HEK293 (cell line): ENCODE measurements at regions not wholly inside any gene's neighbourhood (a gene's known extent, or its start where the extent isn't known, plus 50 kb on each side); places are given as distances from the start of the nearest gene placed in this dataset.

Source experiments
- CTCF ChIA-PET: fragments of 350-600 bp; formaldehyde crosslinking; extraction: SDS; loops from one replicate; lab custom pipeline; 2021; ENCODE audit warnings: antibody characterized with exemption; lab: Yijun Ruan, JAX
- POLR2A ChIA-PET: fragments of 300-600 bp; formaldehyde crosslinking; extraction: SDS; loops from one replicate; lab custom pipeline; 2020; ENCODE audit warnings: antibody characterized with exemption, inconsistent platforms; lab: Yijun Ruan, JAX
- H3K27ac ChIP-seq: fragments of 200-500 bp; sonication (Bioruptor generic); 2 replicates; pipeline ENCODE4 v1.5.1; 2014; ENCODE audit warnings: low read depth, low read length, control low read depth, inconsistent platforms; ENCODE audit errors: extremely low read depth
- H3K36me3 ChIP-seq, 2 experiments: fragments of 200-500 bp in 1 of 2; sonication (Bioruptor generic) in 1 of 2; 1 replicate in 1 of 2; 2 replicates in 1 of 2; pipeline ENCODE4 v1.5.1; 2014 to 2017; ENCODE audit warnings: inconsistent platforms in 2 of 2, low read length in 2 of 2; ENCODE audit not compliant: control insufficient read depth in 2 of 2, insufficient read depth in 1 of 2
- H3K4me1 ChIP-seq: fragments of 200-500 bp; sonication (Bioruptor generic); 2 replicates; pipeline ENCODE4 v1.5.1; 2014; ENCODE audit warnings: mild to moderate bottlenecking, low read length, inconsistent platforms; ENCODE audit not compliant: control insufficient read depth, insufficient read depth
- H3K4me3 ChIP-seq: 2 replicates; pipeline ENCODE4 v1.5.1; 2011; ENCODE audit warnings: low read depth, mild to moderate bottlenecking, control low read depth, low read length, moderate library complexity
- H3K9me3 ChIP-seq: fragments of 200-500 bp; sonication (Bioruptor generic); 2 replicates; pipeline ENCODE4 v1.5.1; 2014; ENCODE audit warnings: low read depth, low read length, inconsistent platforms; ENCODE audit not compliant: control insufficient read depth, insufficient read depth
- KLF16 ChIP-seq: fragments of 450-650 bp; formaldehyde crosslinking; IDR thresholded peaks from 2 replicates; pipeline ENCODE4 v1.5.1; 2017; ENCODE audit warnings: missing biosample characterization, missing genetic modification characterization
- SP3 ChIP-seq: fragments of 450-650 bp; formaldehyde crosslinking; IDR thresholded peaks from 2 replicates; pipeline ENCODE4 v1.5.1; 2016; ENCODE audit warnings: missing biosample characterization, missing genetic modification characterization
- SP7 ChIP-seq: fragments of 450-650 bp; formaldehyde crosslinking; IDR thresholded peaks from 2 replicates; pipeline ENCODE4 v1.5.1; 2016; ENCODE audit warnings: missing biosample characterization, missing genetic modification characterization
- ZBTB8A ChIP-seq: fragments of 450-650 bp; formaldehyde crosslinking; IDR thresholded peaks from 2 replicates; pipeline ENCODE4 v1.5.1; 2016; ENCODE audit warnings: missing biosample characterization, missing genetic modification characterization
- ZNF184 ChIP-seq: fragments of 450-650 bp; IDR thresholded peaks from 2 replicates; pipeline ENCODE4 v1.5.1; 2018; ENCODE audit warnings: missing biosample characterization, mild to moderate bottlenecking, missing genetic modification characterization
- ZNF324 ChIP-seq: fragments of 450-650 bp; formaldehyde crosslinking; IDR thresholded peaks from 2 replicates; pipeline ENCODE4 v1.5.1; 2016; ENCODE audit warnings: missing biosample characterization, missing genetic modification characterization
- ZNF354C ChIP-seq: fragments of 450-650 bp; formaldehyde crosslinking; IDR thresholded peaks from 2 replicates; pipeline ENCODE4 v1.5.1; 2016; ENCODE audit warnings: missing biosample characterization, missing genetic modification characterization, low read depth, borderline replicate concordance
- ZNF404 ChIP-seq: fragments of 450-650 bp; formaldehyde crosslinking; IDR thresholded peaks from 2 replicates; pipeline ENCODE4 v1.5.1; 2017; ENCODE audit warnings: missing biosample characterization, missing genetic modification characterization
- ZNF48 ChIP-seq: fragments of 450-650 bp; formaldehyde crosslinking; IDR thresholded peaks from 2 replicates; pipeline ENCODE4 v1.5.1; 2016; ENCODE audit warnings: missing biosample characterization, missing genetic modification characterization
- ZNF530 ChIP-seq: fragments of 450-650 bp; formaldehyde crosslinking; IDR thresholded peaks from 2 replicates; pipeline ENCODE4 v1.5.1; 2016; ENCODE audit warnings: low read depth, missing biosample characterization, missing genetic modification characterization
- ZNF677 ChIP-seq: fragments of 450-650 bp; IDR thresholded peaks from 2 replicates; pipeline ENCODE4 v1.5.0; 2018; ENCODE audit warnings: missing biosample characterization, mild to moderate bottlenecking, missing genetic modification characterization, moderate library complexity
- ZNF707 ChIP-seq: fragments of 450-650 bp; formaldehyde crosslinking; IDR thresholded peaks from 2 replicates; pipeline ENCODE4 v1.5.1; 2016; ENCODE audit warnings: missing biosample characterization, missing genetic modification characterization
- ZNF76 ChIP-seq: fragments of 450-650 bp; formaldehyde crosslinking; IDR thresholded peaks from 2 replicates; pipeline ENCODE4; 2016; ENCODE audit warnings: low read depth, missing biosample characterization, missing genetic modification characterization, borderline replicate concordance
- ZNF768 ChIP-seq: fragments of 450-650 bp; formaldehyde crosslinking; IDR thresholded peaks from 2 replicates; pipeline ENCODE4 v1.5.1; 2018; ENCODE audit warnings: missing biosample characterization, mild to moderate bottlenecking, missing genetic modification characterization
- ZNF785 ChIP-seq: fragments of 450-650 bp; formaldehyde crosslinking; IDR thresholded peaks from 2 replicates; pipeline ENCODE4 v1.5.1; 2016; ENCODE audit warnings: missing biosample characterization, missing genetic modification characterization
- TF ChIP-seq, protein P1 (sequence below): fragments of 450-650 bp; formaldehyde crosslinking; IDR thresholded peaks from 2 replicates; pipeline ENCODE4 v1.5.1; 2017; ENCODE audit warnings: missing biosample characterization, missing genetic modification characterization
- TF ChIP-seq, protein P2 (sequence below): fragments of 450-650 bp; formaldehyde crosslinking; IDR thresholded peaks from 2 replicates; pipeline ENCODE4 v1.5.1; 2016; ENCODE audit warnings: missing biosample characterization, missing genetic modification characterization
- TF ChIP-seq, protein P3 (sequence below): fragments of 450-650 bp; formaldehyde crosslinking; IDR thresholded peaks from 2 replicates; pipeline ENCODE4 v1.5.0; 2017; ENCODE audit warnings: missing biosample characterization, missing genetic modification characterization, borderline replicate concordance
- TF ChIP-seq, protein P4 (sequence below): fragments of 450-650 bp; formaldehyde crosslinking; IDR thresholded peaks from 2 replicates; pipeline ENCODE4 v1.5.1; 2016; ENCODE audit warnings: missing biosample characterization, missing genetic modification characterization, borderline replicate concordance

DNA sequence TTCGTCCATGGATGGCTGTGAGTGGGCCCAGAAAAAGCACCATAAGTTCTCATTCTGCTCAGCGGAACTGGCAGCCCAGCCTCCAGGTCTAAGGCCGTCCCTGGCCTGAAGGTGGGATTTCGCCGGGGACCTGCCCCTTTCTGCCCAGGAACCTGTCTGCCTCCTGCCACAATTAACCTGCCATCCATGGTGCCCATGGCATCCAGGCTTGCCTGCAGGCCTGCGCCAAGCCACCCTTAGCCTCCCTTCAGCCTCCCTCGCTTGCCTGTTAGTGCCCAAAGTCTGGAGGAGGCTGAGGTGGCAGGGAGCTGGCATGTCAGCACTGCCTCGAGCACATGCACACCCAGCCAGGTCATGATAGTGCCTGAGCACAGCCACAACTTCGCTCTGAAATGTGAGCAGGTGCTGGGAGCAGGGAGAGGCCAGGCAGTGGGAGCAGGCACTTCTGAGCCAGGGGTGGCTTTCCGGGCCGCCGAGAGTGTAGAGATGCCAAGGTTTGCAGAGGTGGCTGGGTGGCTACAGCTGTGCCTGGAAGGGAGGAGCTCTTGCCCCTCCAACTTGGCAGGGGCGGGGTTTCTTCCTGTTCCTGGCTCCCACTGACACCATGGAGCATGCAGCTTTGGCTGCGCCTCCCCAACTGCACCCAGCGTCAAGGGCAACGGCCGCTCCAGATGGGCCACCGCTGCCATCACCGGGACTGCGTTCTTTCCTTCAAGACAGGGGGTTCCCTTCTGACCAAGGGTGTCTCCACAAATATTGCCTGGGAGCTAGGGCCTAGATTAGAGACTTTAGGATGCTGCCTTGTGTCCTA is 648.9 kb upstream of the VRK2 start:
- TF ChIP-seq, protein P1, sequence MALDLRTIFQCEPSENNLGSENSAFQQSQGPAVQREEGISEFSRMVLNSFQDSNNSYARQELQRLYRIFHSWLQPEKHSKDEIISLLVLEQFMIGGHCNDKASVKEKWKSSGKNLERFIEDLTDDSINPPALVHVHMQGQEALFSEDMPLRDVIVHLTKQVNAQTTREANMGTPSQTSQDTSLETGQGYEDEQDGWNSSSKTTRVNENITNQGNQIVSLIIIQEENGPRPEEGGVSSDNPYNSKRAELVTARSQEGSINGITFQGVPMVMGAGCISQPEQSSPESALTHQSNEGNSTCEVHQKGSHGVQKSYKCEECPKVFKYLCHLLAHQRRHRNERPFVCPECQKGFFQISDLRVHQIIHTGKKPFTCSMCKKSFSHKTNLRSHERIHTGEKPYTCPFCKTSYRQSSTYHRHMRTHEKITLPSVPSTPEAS (tag by site-specific recombination): no peak
- TF ChIP-seq, protein P2, sequence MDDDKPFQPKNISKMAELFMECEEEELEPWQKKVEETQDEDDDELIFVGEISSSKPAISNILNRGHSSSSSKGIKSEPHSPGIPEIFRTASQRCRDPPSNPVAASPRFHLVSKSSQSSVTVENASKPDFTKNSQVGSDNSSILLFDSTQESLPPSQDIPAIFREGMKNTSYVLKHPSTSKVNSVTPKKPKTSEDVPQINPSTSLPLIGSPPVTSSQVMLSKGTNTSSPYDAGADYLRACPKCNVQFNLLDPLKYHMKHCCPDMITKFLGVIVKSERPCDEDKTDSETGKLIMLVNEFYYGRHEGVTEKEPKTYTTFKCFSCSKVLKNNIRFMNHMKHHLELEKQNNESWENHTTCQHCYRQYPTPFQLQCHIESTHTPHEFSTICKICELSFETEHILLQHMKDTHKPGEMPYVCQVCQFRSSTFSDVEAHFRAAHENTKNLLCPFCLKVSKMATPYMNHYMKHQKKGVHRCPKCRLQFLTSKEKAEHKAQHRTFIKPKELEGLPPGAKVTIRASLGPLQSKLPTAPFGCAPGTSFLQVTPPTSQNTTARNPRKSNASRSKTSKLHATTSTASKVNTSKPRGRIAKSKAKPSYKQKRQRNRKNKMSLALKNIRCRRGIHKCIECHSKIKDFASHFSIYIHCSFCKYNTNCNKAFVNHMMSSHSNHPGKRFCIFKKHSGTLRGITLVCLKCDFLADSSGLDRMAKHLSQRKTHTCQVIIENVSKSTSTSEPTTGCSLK (tag by site-specific recombination): no peak
- TF ChIP-seq ZNF768 (tag by site-specific recombination): no peak
- TF ChIP-seq ZNF48 (tag by site-specific recombination): no peak
- TF ChIP-seq SP7 (tag by site-specific recombination): no peak
- no peak for TF ChIP-seq KLF16 (tag by site-specific recombination)
- TF ChIP-seq ZNF76: no peak
- TF ChIP-seq, all 188 proteins: peak for 0
- H3K9me3 ChIP-seq: no peaks in the 10 kb centered on the region
- H3K27ac ChIP-seq: no peak overlapping the region
- H3K36me3 ChIP-seq: no peaks in the 10 kb centered on the region
- ChIA-PET POLR2A (no interaction called here), CTCF (interaction anchor here (0.7 kb wide), 1 partner anchor 461 kb away, joined by 3 read pairs; no protein-coding TSS in a partner anchor)
- no peaks in the 10 kb centered on the region for H3K4me1 ChIP-seq
- H3K4me3 ChIP-seq: no peak overlapping the region

DNA sequence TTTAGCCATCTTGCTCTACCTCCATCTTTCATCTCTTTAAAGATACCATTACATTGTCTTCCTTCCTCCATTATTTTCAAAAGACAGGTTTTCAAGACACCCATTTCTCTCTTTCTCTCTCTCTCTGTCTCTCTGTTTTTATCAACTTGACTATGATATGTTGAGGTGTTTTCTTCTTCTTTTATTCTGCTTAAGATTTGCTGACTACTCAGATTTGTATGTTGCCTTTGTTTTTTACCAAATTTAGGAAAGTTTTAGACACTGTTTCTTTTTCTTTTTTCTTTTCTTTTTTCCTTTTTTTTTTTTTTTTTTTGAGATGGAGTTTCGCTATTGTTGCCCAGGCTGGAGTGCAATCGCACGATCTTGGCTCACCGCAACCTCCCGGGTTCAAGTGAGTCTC is 647.5 kb upstream of the VRK2 start:
- Histone ChIP-seq H3K9me3 (no peaks in the 10 kb centered on the region), H3K36me3 (no peaks in the 10 kb centered on the region), H3K4me3 (no peak overlapping the region), H3K4me1 (no peaks in the 10 kb centered on the region), H3K27ac (no peak overlapping the region)
- POLR2A ChIA-PET: no interaction called here
- CTCF ChIA-PET: no interaction called here
- TF ChIP-seq ZNF530: no peak
- no peak for TF ChIP-seq ZNF677 (tag by site-specific recombination)

DNA sequence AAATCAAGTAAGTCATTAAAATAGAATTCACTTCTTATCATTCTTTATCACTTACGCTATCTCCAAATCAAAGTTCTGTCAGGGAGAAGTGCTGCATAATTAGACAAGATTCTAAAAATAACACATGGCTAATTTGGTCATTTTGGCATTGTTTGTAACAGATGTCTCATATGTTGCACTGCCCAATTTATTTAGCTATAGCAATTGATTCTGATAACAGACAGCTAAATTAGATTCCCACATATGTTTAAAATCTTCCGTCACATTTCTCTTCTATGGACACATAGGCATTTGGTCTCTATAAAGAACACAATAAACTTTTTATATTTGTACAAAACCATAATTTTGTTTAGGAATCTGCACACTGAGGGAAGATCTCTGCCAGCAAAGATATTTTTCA is 644.5 kb upstream of the VRK2 start:
- Histone ChIP-seq H3K36me3 (no peaks in the 10 kb centered on the region), H3K4me1 (no peaks in the 10 kb centered on the region), H3K9me3 (no peaks in the 10 kb centered on the region), H3K4me3 (no peak overlapping the region), H3K27ac (no peak overlapping the region)
- ChIA-PET POLR2A (no interaction called here), CTCF (interaction anchor here (1.0 kb wide), 1 partner anchor 92 kb away, joined by 3 read pairs; no protein-coding TSS in a partner anchor)
- TF ChIP-seq, protein P3, sequence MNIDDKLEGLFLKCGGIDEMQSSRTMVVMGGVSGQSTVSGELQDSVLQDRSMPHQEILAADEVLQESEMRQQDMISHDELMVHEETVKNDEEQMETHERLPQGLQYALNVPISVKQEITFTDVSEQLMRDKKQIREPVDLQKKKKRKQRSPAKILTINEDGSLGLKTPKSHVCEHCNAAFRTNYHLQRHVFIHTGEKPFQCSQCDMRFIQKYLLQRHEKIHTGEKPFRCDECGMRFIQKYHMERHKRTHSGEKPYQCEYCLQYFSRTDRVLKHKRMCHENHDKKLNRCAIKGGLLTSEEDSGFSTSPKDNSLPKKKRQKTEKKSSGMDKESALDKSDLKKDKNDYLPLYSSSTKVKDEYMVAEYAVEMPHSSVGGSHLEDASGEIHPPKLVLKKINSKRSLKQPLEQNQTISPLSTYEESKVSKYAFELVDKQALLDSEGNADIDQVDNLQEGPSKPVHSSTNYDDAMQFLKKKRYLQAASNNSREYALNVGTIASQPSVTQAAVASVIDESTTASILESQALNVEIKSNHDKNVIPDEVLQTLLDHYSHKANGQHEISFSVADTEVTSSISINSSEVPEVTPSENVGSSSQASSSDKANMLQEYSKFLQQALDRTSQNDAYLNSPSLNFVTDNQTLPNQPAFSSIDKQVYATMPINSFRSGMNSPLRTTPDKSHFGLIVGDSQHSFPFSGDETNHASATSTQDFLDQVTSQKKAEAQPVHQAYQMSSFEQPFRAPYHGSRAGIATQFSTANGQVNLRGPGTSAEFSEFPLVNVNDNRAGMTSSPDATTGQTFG (tag by site-specific recombination): no peak
- TF ChIP-seq ZNF785 (tag by site-specific recombination) (no peak), ZNF184 (tag by site-specific recombination) (no peak), ZNF324 (tag by site-specific recombination) (no peak), ZNF404 (no peak), ZNF707 (tag by site-specific recombination) (no peak), SP3 (no peak), ZBTB8A (no peak), ZNF354C (no peak), ZNF768 (tag by site-specific recombination) (no peak)
- TF ChIP-seq, protein P4, sequence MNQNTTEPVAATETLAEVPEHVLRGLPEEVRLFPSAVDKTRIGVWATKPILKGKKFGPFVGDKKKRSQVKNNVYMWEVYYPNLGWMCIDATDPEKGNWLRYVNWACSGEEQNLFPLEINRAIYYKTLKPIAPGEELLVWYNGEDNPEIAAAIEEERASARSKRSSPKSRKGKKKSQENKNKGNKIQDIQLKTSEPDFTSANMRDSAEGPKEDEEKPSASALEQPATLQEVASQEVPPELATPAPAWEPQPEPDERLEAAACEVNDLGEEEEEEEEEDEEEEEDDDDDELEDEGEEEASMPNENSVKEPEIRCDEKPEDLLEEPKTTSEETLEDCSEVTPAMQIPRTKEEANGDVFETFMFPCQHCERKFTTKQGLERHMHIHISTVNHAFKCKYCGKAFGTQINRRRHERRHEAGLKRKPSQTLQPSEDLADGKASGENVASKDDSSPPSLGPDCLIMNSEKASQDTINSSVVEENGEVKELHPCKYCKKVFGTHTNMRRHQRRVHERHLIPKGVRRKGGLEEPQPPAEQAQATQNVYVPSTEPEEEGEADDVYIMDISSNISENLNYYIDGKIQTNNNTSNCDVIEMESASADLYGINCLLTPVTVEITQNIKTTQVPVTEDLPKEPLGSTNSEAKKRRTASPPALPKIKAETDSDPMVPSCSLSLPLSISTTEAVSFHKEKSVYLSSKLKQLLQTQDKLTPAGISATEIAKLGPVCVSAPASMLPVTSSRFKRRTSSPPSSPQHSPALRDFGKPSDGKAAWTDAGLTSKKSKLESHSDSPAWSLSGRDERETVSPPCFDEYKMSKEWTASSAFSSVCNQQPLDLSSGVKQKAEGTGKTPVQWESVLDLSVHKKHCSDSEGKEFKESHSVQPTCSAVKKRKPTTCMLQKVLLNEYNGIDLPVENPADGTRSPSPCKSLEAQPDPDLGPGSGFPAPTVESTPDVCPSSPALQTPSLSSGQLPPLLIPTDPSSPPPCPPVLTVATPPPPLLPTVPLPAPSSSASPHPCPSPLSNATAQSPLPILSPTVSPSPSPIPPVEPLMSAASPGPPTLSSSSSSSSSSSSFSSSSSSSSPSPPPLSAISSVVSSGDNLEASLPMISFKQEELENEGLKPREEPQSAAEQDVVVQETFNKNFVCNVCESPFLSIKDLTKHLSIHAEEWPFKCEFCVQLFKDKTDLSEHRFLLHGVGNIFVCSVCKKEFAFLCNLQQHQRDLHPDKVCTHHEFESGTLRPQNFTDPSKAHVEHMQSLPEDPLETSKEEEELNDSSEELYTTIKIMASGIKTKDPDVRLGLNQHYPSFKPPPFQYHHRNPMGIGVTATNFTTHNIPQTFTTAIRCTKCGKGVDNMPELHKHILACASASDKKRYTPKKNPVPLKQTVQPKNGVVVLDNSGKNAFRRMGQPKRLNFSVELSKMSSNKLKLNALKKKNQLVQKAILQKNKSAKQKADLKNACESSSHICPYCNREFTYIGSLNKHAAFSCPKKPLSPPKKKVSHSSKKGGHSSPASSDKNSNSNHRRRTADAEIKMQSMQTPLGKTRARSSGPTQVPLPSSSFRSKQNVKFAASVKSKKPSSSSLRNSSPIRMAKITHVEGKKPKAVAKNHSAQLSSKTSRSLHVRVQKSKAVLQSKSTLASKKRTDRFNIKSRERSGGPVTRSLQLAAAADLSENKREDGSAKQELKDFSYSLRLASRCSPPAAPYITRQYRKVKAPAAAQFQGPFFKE: no peak
